C4-2B (cell line): ENCODE measurements at regions not wholly inside any gene's neighbourhood (a gene's known extent, or its start where the extent isn't known, plus 50 kb on each side); places are given as distances from the start of the nearest gene placed in this dataset.

Experiments
- ZFX ChIP-seq: fragments of 450-650 bp; IDR thresholded peaks from 2 replicates; pipeline ENCODE4 v1.6.1; 2017
- TF ChIP-seq, protein P1 (sequence below): fragments of 450-650 bp; conservative IDR thresholded peaks from 2 replicates; pipeline ENCODE4 v1.5.1; 2017; ENCODE audit warnings: mild to moderate bottlenecking

DNA sequence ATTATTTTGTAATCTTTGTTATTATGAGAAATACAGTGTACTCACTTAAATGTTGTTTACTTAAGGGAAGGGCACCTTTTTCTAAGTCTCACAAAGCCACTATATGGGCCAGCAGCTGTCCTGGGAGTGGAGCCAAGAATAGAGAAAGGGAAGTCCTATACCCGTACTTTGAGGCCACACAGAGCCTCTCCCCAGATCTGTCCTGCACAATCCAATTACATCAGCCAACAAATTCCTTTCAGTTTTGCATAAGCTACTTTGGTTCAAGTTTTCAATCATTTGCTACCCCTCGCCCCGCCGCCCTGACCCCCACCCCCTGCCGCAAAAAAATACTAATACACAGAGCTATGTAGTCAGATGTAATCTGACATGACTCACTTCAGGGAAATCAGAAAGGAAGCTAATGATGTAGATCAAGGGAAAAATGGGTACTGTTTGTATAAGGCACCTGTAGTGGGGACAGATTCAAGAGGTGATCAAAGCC, 297.4 kb upstream of the NEBL start:
- TF ChIP-seq, protein P1, sequence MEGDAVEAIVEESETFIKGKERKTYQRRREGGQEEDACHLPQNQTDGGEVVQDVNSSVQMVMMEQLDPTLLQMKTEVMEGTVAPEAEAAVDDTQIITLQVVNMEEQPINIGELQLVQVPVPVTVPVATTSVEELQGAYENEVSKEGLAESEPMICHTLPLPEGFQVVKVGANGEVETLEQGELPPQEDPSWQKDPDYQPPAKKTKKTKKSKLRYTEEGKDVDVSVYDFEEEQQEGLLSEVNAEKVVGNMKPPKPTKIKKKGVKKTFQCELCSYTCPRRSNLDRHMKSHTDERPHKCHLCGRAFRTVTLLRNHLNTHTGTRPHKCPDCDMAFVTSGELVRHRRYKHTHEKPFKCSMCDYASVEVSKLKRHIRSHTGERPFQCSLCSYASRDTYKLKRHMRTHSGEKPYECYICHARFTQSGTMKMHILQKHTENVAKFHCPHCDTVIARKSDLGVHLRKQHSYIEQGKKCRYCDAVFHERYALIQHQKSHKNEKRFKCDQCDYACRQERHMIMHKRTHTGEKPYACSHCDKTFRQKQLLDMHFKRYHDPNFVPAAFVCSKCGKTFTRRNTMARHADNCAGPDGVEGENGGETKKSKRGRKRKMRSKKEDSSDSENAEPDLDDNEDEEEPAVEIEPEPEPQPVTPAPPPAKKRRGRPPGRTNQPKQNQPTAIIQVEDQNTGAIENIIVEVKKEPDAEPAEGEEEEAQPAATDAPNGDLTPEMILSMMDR = no peak
- no peak for TF ChIP-seq ZFX
